Mesenchymal stem cell (in vitro differentiated cells and primary cell): ENCODE measurements at regions not wholly inside any gene's neighbourhood (a gene's known extent, or its start where the extent isn't known, plus 50 kb on each side); places are given as distances from the start of the nearest gene placed in this dataset.

Experiments
- DNase-seq: peaks from one replicate; pipeline ENCODE4 v3.0.0-alpha.2; 2013
- H2AFZ ChIP-seq: one replicate; pipeline ENCODE4 v1.6.1; 2013; ENCODE audit warnings: low read depth, mild to moderate bottlenecking, control low read depth, inconsistent platforms, low read length, moderate library complexity
- H2AK5ac ChIP-seq: 2 replicates; pipeline ENCODE4 v1.6.1; 2013; ENCODE audit warnings: low read length, moderate library complexity, mild to moderate bottlenecking, inconsistent platforms; ENCODE audit not compliant: severe bottlenecking
- H2BK120ac ChIP-seq: one replicate; pipeline ENCODE4 v1.6.1; 2013; ENCODE audit warnings: low read depth, mild to moderate bottlenecking, inconsistent platforms, low read length, moderate library complexity
- H2BK12ac ChIP-seq, 2 experiments: one replicate each; pipeline ENCODE4 v1.6.1; 2013; ENCODE audit warnings: inconsistent platforms in 2 of 2, low read length in 2 of 2, mild to moderate bottlenecking in 2 of 2, moderate library complexity in 2 of 2, control low read depth in 1 of 2
- H2BK15ac ChIP-seq: one replicate; pipeline ENCODE4 v1.6.1; 2013; ENCODE audit warnings: mild to moderate bottlenecking, low read depth, inconsistent platforms; ENCODE audit not compliant: poor library complexity, severe bottlenecking
- H2BK5ac ChIP-seq: 2 replicates; pipeline ENCODE4 v1.6.1; 2013; ENCODE audit warnings: low read depth, mild to moderate bottlenecking, low read length, control low read depth, inconsistent platforms; ENCODE audit not compliant: poor library complexity, severe bottlenecking
- H3K14ac ChIP-seq, 2 experiments: one replicate each; pipeline ENCODE4 v1.6.1; 2013; ENCODE audit warnings: inconsistent platforms in 2 of 2, low read length in 2 of 2, control low read depth in 1 of 2, mild to moderate bottlenecking in 1 of 2, moderate library complexity in 1 of 2
- H3K18ac ChIP-seq, 2 experiments: one replicate each; pipeline ENCODE4 v1.6.1; 2013; ENCODE audit warnings: inconsistent platforms in 2 of 2, low read length in 2 of 2, control low read depth in 1 of 2, low read depth in 1 of 2, mild to moderate bottlenecking in 1 of 2
- H3K23ac ChIP-seq, 2 experiments: one replicate each; pipeline ENCODE4 v1.6.1; 2013; ENCODE audit warnings: inconsistent platforms in 2 of 2, low read length in 2 of 2, mild to moderate bottlenecking in 2 of 2, moderate library complexity in 2 of 2, control low read depth in 1 of 2
- H3K27ac ChIP-seq: 2 replicates; pipeline ENCODE4 v1.5.1; 2013; ENCODE audit warnings: mild to moderate bottlenecking, moderate library complexity, low read length, control low read depth, inconsistent platforms; ENCODE audit not compliant: poor library complexity, severe bottlenecking
- H3K27me3 ChIP-seq, 2 experiments: 2 replicates each; pipeline versions ENCODE4 v1.6.1 to v1.7.0; 2013; ENCODE audit warnings: low read length in 2 of 2, mild to moderate bottlenecking in 2 of 2, moderate library complexity in 2 of 2, control low read depth in 1 of 2, inconsistent platforms in 1 of 2; ENCODE audit not compliant: control insufficient read depth in 1 of 2, insufficient read depth in 1 of 2
- H3K36me3 ChIP-seq, 2 experiments: 2 replicates each; pipeline versions ENCODE4 v1.6.1 to v1.7.0; 2013; ENCODE audit warnings: low read length in 2 of 2, control low read depth in 1 of 2, inconsistent platforms in 1 of 2, low read depth in 1 of 2, mild to moderate bottlenecking in 1 of 2; ENCODE audit not compliant: insufficient read depth in 2 of 2, control insufficient read depth in 1 of 2
- H3K4ac ChIP-seq, 2 experiments: one replicate each; pipeline ENCODE4 v1.6.1; 2013; ENCODE audit warnings: inconsistent platforms in 2 of 2, low read length in 2 of 2, mild to moderate bottlenecking in 2 of 2, moderate library complexity in 2 of 2, control low read depth in 1 of 2, low read depth in 1 of 2
- H3K4me1 ChIP-seq: 2 replicates; pipeline ENCODE4 v1.6.1; 2013; ENCODE audit warnings: low read depth, low read length, control low read depth; ENCODE audit not compliant: control insufficient read depth, insufficient read depth
- H3K4me2 ChIP-seq: 2 replicates; pipeline ENCODE4 v1.6.1; 2013; ENCODE audit warnings: low read length, mild to moderate bottlenecking, inconsistent platforms; ENCODE audit not compliant: poor library complexity, severe bottlenecking
- H3K4me3 ChIP-seq, 2 experiments: 2 replicates each; pipeline versions ENCODE4 v1.5.1 to v1.7.0; 2013; ENCODE audit warnings: low read length in 2 of 2, mild to moderate bottlenecking in 2 of 2, control low read depth in 1 of 2, low read depth in 1 of 2; ENCODE audit not compliant: insufficient read depth in 1 of 2
- H3K79me1 ChIP-seq: replicated peaks from 2 replicates; pipeline ENCODE4 v1.6.1; 2013; ENCODE audit warnings: mild to moderate bottlenecking, control low read depth, low read length, inconsistent platforms; ENCODE audit not compliant: poor library complexity, severe bottlenecking
- H3K9ac ChIP-seq: 2 replicates; pipeline ENCODE4 v1.7.0; 2013; ENCODE audit warnings: mild to moderate bottlenecking, low read length, moderate library complexity
- H3K9me3 ChIP-seq: 2 replicates; pipeline ENCODE4 v1.7.0; 2013; ENCODE audit warnings: mild to moderate bottlenecking, low read length; ENCODE audit not compliant: control insufficient read depth
- H4K8ac ChIP-seq: one replicate; pipeline ENCODE4 v1.6.1; 2013; ENCODE audit warnings: inconsistent platforms, mild to moderate bottlenecking, low read length, moderate library complexity
- H4K91ac ChIP-seq: one replicate; pipeline ENCODE4 v1.6.1; 2013; ENCODE audit warnings: mild to moderate bottlenecking, low read length, inconsistent platforms
- WGBS: methylation state at CpG from one replicate; pipeline ENCODE4 v1.1.7; 2013; ENCODE audit warnings: mixed read lengths; 5-methylcytosine and 5-hydroxymethylcytosine counted together

DNA sequence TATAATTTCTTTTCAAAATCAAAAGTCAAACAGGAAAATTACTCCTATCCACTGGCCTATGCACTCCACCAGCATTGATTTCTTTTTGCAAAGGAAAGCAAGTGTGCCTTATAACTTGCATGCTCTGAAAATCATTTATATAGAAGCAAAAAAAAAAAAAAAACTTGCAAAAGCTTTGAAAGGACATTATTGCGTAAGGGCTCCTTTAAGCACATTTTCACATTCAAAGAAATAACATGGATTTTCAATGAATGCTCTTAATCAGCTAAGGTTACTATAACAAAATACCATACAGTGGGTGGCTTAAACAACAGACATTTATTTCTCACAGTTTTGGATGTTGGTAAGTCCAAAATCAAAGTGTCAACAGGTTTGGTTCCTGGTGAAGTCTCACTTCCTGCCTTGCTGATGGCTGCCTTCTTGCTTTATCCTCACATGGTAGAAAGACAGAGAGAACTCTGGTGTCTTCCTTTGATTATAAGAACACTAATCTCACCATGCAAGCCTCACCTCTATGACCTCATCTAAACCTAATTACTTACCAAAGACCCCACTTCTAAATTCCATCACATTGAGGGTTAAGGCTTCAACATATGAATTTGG is 755.2 kb upstream of the CDH10 start:
- Histone ChIP-seq H3K79me1 (no peaks in the 10 kb centered on the region), H3K9me3 (peaks cover 30% of the 10 kb centered on the region), H3K4ac (no peak overlapping the region), H3K27me3 (no peaks in the 10 kb centered on the region), H3K23ac (no peak overlapping the region), H3K27ac (no peak overlapping the region), H2BK15ac (no peak overlapping the region), H2AK5ac (no peak overlapping the region), H3K4me3 (no peak overlapping the region), H2AFZ (no peak overlapping the region), H3K9ac (no peak overlapping the region), H2BK12ac (no peak overlapping the region), H3K14ac (no peak overlapping the region), H3K18ac (no peak overlapping the region), H3K4me1 (no peaks in the 10 kb centered on the region), H4K8ac (no peak overlapping the region), H4K91ac (no peak overlapping the region), H3K4me2 (no peak overlapping the region), H3K36me3 (no peaks in the 10 kb centered on the region), H2BK5ac (no peak overlapping the region), H2BK120ac (no peak overlapping the region)
- DNase-seq: no peak
- no CpG with 5 or more reads among the region's 1 CpG for WGBS

DNA sequence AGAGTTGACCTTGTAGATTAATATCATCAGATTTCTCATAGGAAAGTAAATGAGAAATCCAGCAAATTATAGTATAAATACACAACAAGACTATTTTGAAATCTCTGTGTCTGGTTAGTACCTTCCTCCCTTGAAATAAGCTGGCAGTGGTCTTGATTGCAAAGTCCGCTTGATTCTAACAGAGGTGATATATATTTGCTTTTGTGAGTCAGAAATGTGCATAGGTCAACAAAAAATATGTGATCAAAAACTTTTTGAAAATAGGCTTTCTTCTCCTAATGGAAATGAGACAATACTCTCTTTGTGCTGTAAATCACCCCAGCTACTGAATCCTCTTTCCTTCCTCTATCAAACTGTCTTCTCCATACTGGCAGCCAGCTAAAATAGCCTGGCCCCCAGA is 749.2 kb upstream of the CDH10 start:
- Histone ChIP-seq H3K9ac (no peak overlapping the region), H3K4ac (no peak overlapping the region), H3K4me2 (no peak overlapping the region), H4K91ac (no peak overlapping the region), H2AK5ac (no peak overlapping the region), H3K36me3 (no peaks in the 10 kb centered on the region), H3K9me3 (peaks cover 14% of the 10 kb centered on the region), H3K4me3 (no peak overlapping the region), H2BK5ac (no peak overlapping the region), H3K23ac (no peak overlapping the region), H2BK15ac (no peak overlapping the region), H2AFZ (no peak overlapping the region), H3K27ac (no peak overlapping the region), H4K8ac (no peak overlapping the region), H3K14ac (no peak overlapping the region), H2BK120ac (no peak overlapping the region), H3K27me3 (no peaks in the 10 kb centered on the region), H3K79me1 (no peaks in the 10 kb centered on the region), H3K4me1 (no peaks in the 10 kb centered on the region), H2BK12ac (no peak overlapping the region), H3K18ac (no peak overlapping the region)
- no peak for DNase-seq
- WGBS: 100% methylated on average over 1 of the region's 1 CpG

DNA sequence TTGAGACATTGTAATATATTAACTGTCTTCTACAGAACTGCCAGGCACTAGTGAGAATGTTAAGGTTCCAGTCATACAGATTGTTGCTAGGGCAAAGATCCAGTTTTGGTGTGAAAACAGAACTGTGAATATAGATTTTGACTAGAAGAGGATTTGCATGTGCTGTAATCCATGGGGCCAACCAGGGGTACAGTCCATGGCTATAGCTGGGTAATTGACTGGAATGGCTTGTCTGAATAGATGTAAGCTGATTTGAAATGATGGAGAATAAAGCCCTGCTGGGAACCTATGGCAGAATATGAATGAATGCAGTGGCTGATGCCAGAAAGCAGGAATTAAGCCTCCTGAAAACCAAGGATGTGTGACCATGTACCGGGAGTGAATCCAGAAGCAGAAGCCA is 748.5 kb upstream of the CDH10 start:
- Histone ChIP-seq H3K4me1 (no peaks in the 10 kb centered on the region), H3K23ac (no peak overlapping the region), H3K36me3 (no peaks in the 10 kb centered on the region), H4K8ac (no peak overlapping the region), H2AFZ (no peak overlapping the region), H3K27ac (peak overlapping the region; percentile 44), H3K27me3 (no peaks in the 10 kb centered on the region), H4K91ac (no peak overlapping the region), H2BK120ac (no peak overlapping the region), H2BK5ac (no peak overlapping the region), H3K79me1 (no peaks in the 10 kb centered on the region), H3K4ac (no peak overlapping the region), H3K4me3 (no peak overlapping the region), H3K14ac (no peak overlapping the region), H2BK15ac (no peak overlapping the region), H3K4me2 (no peak overlapping the region), H3K9me3 (peaks cover 18% of the 10 kb centered on the region), H2AK5ac (no peak overlapping the region), H3K18ac (no peak overlapping the region), H2BK12ac (no peak overlapping the region), H3K9ac (no peak overlapping the region)
- DNase-seq: no peak
- WGBS: 81% methylated on average over 1 of the region's 1 CpG

DNA sequence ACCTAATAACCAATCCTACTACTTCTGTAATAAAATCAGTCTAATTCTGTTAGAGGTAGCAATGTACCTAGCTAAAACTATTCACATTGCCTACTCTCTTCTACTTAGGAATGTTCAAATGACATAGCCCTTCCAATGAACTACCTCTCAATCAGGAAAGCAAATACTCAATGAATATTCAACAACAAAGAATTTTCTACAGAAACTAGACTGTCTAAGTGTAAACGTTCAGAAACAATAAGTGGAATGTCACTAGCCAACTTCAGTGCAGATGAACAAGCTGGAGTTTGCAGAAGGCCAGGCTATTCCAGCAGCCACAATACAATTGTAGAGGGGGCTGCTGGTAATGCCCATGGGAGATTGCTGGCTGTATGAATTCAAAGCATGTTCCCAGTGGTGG is 743.2 kb upstream of the CDH10 start:
- Histone ChIP-seq H3K4ac (no peak overlapping the region), H2BK15ac (no peak overlapping the region), H2BK120ac (no peak overlapping the region), H3K23ac (no peak overlapping the region), H2AFZ (no peak overlapping the region), H2BK12ac (no peak overlapping the region), H3K18ac (no peak overlapping the region), H3K14ac (no peak overlapping the region), H3K9ac (no peak overlapping the region), H3K36me3 (no peaks in the 10 kb centered on the region), H3K9me3 (peaks cover 24% of the 10 kb centered on the region), H3K27me3 (no peaks in the 10 kb centered on the region), H2BK5ac (no peak overlapping the region), H4K91ac (no peak overlapping the region), H3K4me1 (no peaks in the 10 kb centered on the region), H3K27ac (no peak overlapping the region), H3K4me2 (no peak overlapping the region), H3K4me3 (no peak overlapping the region), H4K8ac (no peak overlapping the region), H2AK5ac (no peak overlapping the region), H3K79me1 (no peaks in the 10 kb centered on the region)
- WGBS: 88% methylated on average over 1 of the region's 1 CpG
- no peak for DNase-seq
